CD14-positive monocyte (primary cell): ENCODE measurements at regions not wholly inside any gene's neighbourhood (a gene's known extent, or its start where the extent isn't known, plus 50 kb on each side); places are given as distances from the start of the nearest gene placed in this dataset.

Source experiments
- DNase-seq, 3 donors: peaks; one replicate each; pipeline ENCODE4 v3.0.0-alpha.2; 2011 to 2022
- H2AFZ ChIP-seq: 2 replicates; pipeline ENCODE4 v1.6.0; 2012; ENCODE audit warnings: mild to moderate bottlenecking, low read depth, low read length, inconsistent platforms; ENCODE audit not compliant: insufficient read depth, poor library complexity, severe bottlenecking
- H3K27ac ChIP-seq, 2 donors: 1 replicate in 1 of 2; 2 replicates in 1 of 2; pipeline ENCODE4 v1.5.1; 2012 to 2013; ENCODE audit warnings: low read length in 2 of 2, control low read depth in 1 of 2, inconsistent platforms in 1 of 2, low read depth in 1 of 2, mild to moderate bottlenecking in 1 of 2
- H3K27me3 ChIP-seq, 2 donors: one replicate each; pipeline versions ENCODE4 v1.6.0 to v1.6.1; 2011 to 2013; ENCODE audit warnings: low read length in 2 of 2; ENCODE audit not compliant: control insufficient read depth in 2 of 2, insufficient read depth in 2 of 2
- H3K36me3 ChIP-seq, 2 donors: replicated peaks in 1 of 2; 1 replicate in 1 of 2; 2 replicates in 1 of 2; pipeline versions ENCODE4 v1.5.1 to v1.6.1; 2012 to 2013; ENCODE audit warnings: low read length in 2 of 2, control low read depth in 1 of 2, inconsistent platforms in 1 of 2, mild to moderate bottlenecking in 1 of 2; ENCODE audit not compliant: insufficient read depth in 2 of 2, control insufficient read depth in 1 of 2
- H3K4me1 ChIP-seq, 2 donors: 1 replicate in 1 of 2; 2 replicates in 1 of 2; pipeline versions ENCODE4 v1.5.1 to v1.6.1; 2012 to 2013; ENCODE audit warnings: low read length in 2 of 2, control low read depth in 1 of 2, inconsistent platforms in 1 of 2, mild to moderate bottlenecking in 1 of 2, moderate library complexity in 1 of 2; ENCODE audit not compliant: insufficient read depth in 2 of 2, control insufficient read depth in 1 of 2
- H3K4me2 ChIP-seq: replicated peaks from 2 replicates; pipeline ENCODE3; 2012; ENCODE audit warnings: low read length, moderate library complexity, mild to moderate bottlenecking; ENCODE audit not compliant: poor library complexity, severe bottlenecking; ENCODE audit errors: extremely low read depth
- H3K4me3 ChIP-seq, 3 experiments: fragments of 200-600 bp in 1 of 3; sonication (generic) in 1 of 3; replicated peaks in 1 of 3; 1 replicate in 2 of 3; 2 replicates in 1 of 3; pipeline ENCODE4 v1.5.1; 2011 to 2013; ENCODE audit warnings: low read length in 3 of 3, mild to moderate bottlenecking in 3 of 3, control low read depth in 2 of 3, low read depth in 2 of 3, inconsistent platforms in 1 of 3, moderate library complexity in 1 of 3
- H3K79me2 ChIP-seq: 2 replicates; pipeline ENCODE4 v1.6.0; 2012; ENCODE audit warnings: mild to moderate bottlenecking, control low read depth, inconsistent platforms, low read length, moderate library complexity; ENCODE audit not compliant: insufficient read depth
- H3K9ac ChIP-seq: 2 replicates; pipeline ENCODE4 v1.6.0; 2017; ENCODE audit warnings: low read length, mild to moderate bottlenecking; ENCODE audit not compliant: insufficient read depth, poor library complexity, severe bottlenecking
- H3K9me3 ChIP-seq, 2 donors: replicated peaks in 1 of 2; 1 replicate in 1 of 2; 2 replicates in 1 of 2; pipeline versions ENCODE4 v1.5.1 to v1.6.1; 2012 to 2013; ENCODE audit warnings: low read length in 2 of 2, control low read depth in 1 of 2; ENCODE audit not compliant: control insufficient read depth in 1 of 2, insufficient read depth in 1 of 2
- H4K20me1 ChIP-seq: 2 replicates; pipeline ENCODE4 v1.6.0; 2012; ENCODE audit warnings: mild to moderate bottlenecking, low read length, control low read depth, moderate library complexity; ENCODE audit not compliant: insufficient read depth
- H3K27ac Mint-ChIP-seq, 7 donors: one replicate each; pipeline ENCODE4 v1.8.0; 2020; ENCODE audit warnings: mild to moderate bottlenecking in 7 of 7, mixed read lengths in 7 of 7, moderate library complexity in 6 of 7, inconsistent platforms in 2 of 7
- H3K27me3 Mint-ChIP-seq, 3 donors: one replicate each; pipeline ENCODE4 v1.8.0; 2021 to 2022; ENCODE audit warnings: low read depth in 3 of 3, mild to moderate bottlenecking in 3 of 3, mixed read lengths in 3 of 3, moderate library complexity in 3 of 3, inconsistent platforms in 1 of 3
- H3K36me3 Mint-ChIP-seq, 2 donors: one replicate each; pipeline ENCODE4 v1.8.0; 2020; ENCODE audit warnings: mixed read lengths in 2 of 2, inconsistent platforms in 1 of 2, mild to moderate bottlenecking in 1 of 2
- H3K4me1 Mint-ChIP-seq: one replicate; pipeline ENCODE4 v1.8.0; 2020; ENCODE audit warnings: mild to moderate bottlenecking, mixed read lengths
- H3K4me3 Mint-ChIP-seq, 2 donors: one replicate each; pipeline ENCODE4 v1.8.0; 2020; ENCODE audit warnings: mild to moderate bottlenecking in 2 of 2, mixed read lengths in 2 of 2, moderate library complexity in 1 of 2
- H3K9me3 Mint-ChIP-seq, 7 donors: one replicate each; pipeline ENCODE4 v1.8.0; 2020 to 2022; ENCODE audit warnings: mixed read lengths in 7 of 7, mild to moderate bottlenecking in 6 of 7, moderate library complexity in 6 of 7, inconsistent platforms in 2 of 7
- WGBS: methylation state at CpG from one replicate; pipeline ENCODE4 v1.1.5; 2013; ENCODE audit warnings: missing lambda C conversion rate; ENCODE audit not compliant: insufficient coverage; 5-methylcytosine and 5-hydroxymethylcytosine counted together
- intact Hi-C, 2 donors: fragments of 100-400 bp; cut with micrococcal nuclease; formaldehyde crosslinking; loops; one replicate each; pipeline versions ENCODE4 v1.15.0 to v1.15.1; 2023
- TF ChIP-seq, protein P1 (sequence below): fragments of 200-600 bp; IDR thresholded peaks from one replicate; pipeline ENCODE4 v1.8.0; 2022; ENCODE audit warnings: antibody characterized with exemption, mild to moderate bottlenecking

- no peak overlapping the region for H3K4me2 ChIP-seq
- no peak overlapping the region for H3K4me3 Mint-ChIP-seq
Observed at GRCh38 chr17:71914812-71915211, 206.0 kb upstream of the SOX9 start.

DNA sequence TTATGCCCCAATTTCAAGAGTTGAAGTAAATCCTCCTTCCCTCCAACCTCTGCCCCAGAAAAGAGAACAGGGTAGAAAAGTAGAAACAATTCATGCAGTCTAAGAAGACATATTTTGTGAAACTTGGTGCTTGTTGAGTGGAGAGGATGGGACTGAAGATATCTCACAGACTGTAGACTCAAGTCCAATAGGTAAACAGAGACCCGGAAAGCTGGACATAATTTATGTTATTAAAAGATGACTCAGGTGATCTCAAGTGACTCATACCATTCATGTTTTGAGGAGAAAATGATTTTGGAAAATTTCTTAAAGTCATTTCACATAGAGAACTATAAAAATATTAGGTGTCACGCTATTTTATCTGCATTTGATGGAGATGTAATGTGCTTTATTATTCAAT is 203.1 kb upstream of the SOX9 start:
- intact Hi-C loops, result loop anchor here in 1 of 2 donors (10.0 kb wide), 1 partner anchor 63 kb away; no protein-coding TSS in a partner anchor
- H2AFZ ChIP-seq, result no peak overlapping the region

More at GRCh38 chr17:71914812-71915211, 206.0 kb upstream of the SOX9 start:
- Mint-ChIP-seq H3K4me1 (no peaks in the 10 kb centered on the region), H3K36me3 (no peaks in the 10 kb centered on the region), H3K9me3 (peaks cover 0 to 7% (median 2%) of the 10 kb centered on the region in 7 donors), H3K27me3 (no peaks in the 10 kb centered on the region), H3K27ac (no peak overlapping the region)
- WGBS, result no CpG with 5 or more reads among the region's 2 CpGs
- TF ChIP-seq, protein P1, sequence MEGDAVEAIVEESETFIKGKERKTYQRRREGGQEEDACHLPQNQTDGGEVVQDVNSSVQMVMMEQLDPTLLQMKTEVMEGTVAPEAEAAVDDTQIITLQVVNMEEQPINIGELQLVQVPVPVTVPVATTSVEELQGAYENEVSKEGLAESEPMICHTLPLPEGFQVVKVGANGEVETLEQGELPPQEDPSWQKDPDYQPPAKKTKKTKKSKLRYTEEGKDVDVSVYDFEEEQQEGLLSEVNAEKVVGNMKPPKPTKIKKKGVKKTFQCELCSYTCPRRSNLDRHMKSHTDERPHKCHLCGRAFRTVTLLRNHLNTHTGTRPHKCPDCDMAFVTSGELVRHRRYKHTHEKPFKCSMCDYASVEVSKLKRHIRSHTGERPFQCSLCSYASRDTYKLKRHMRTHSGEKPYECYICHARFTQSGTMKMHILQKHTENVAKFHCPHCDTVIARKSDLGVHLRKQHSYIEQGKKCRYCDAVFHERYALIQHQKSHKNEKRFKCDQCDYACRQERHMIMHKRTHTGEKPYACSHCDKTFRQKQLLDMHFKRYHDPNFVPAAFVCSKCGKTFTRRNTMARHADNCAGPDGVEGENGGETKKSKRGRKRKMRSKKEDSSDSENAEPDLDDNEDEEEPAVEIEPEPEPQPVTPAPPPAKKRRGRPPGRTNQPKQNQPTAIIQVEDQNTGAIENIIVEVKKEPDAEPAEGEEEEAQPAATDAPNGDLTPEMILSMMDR, result no peak
- Histone ChIP-seq H3K4me1 (no peaks in the 10 kb centered on the region), H3K79me2 (no peaks in the 10 kb centered on the region), H3K4me3 (no peak overlapping the region), H3K27ac (no peak overlapping the region), H3K27me3 (no peaks in the 10 kb centered on the region), H3K9me3 (no peaks in the 10 kb centered on the region), H2AFZ (no peak overlapping the region), H3K36me3 (no peaks in the 10 kb centered on the region), H3K9ac (no peak overlapping the region), H4K20me1 (no peaks in the 10 kb centered on the region)
- intact Hi-C loops, result loop anchor here in 1 of 2 donors (10.0 kb wide), 1 partner anchor 60 kb away; no protein-coding TSS in a partner anchor
- DNase-seq, result no peak

More for the DNA sequence above, 203.1 kb upstream of the SOX9 start:
- H3K9me3 Mint-ChIP-seq, result peaks cover 0 to 6% (median 2%) of the 10 kb centered on the region in 7 donors
- H3K36me3 ChIP-seq, result no peaks in the 10 kb centered on the region
- peaks cover 0 to 1% (median 0%) of the 10 kb centered on the region in 3 donors for H3K27me3 Mint-ChIP-seq
- H3K9ac ChIP-seq, result no peak overlapping the region
- no peaks in the 10 kb centered on the region for H3K9me3 ChIP-seq
- no peaks in the 10 kb centered on the region for H3K4me1 Mint-ChIP-seq
- H3K4me3 ChIP-seq, result no peak overlapping the region
- no peak for DNase-seq
- TF ChIP-seq, protein P1, result no peak
- H4K20me1 ChIP-seq, result no peaks in the 10 kb centered on the region
- H3K27ac Mint-ChIP-seq, result no peak overlapping the region
- H3K4me3 Mint-ChIP-seq, result no peak overlapping the region
- H3K27me3 ChIP-seq, result no peaks in the 10 kb centered on the region
- H3K36me3 Mint-ChIP-seq, result no peaks in the 10 kb centered on the region
- no CpG with 5 or more reads among the region's 2 CpGs for WGBS
- no peaks in the 10 kb centered on the region for H3K4me1 ChIP-seq
- no peaks in the 10 kb centered on the region for H3K79me2 ChIP-seq
- no peak overlapping the region for H3K27ac ChIP-seq
- no peak overlapping the region for H3K4me2 ChIP-seq
